RWPE1 (cell line): ENCODE measurements at regions not wholly inside any gene's neighbourhood (a gene's known extent, or its start where the extent isn't known, plus 50 kb on each side); places are given as distances from the start of the nearest gene placed in this dataset.
"Not testable (repeated sequence)": the region's sequence is repeated elsewhere in the genome, so short reads cannot be mapped to it uniquely, and the experiment has no call there.

Experiments
- CTCF ChIA-PET: fragments of 350-600 bp; sonication (Branson Sonifier 250); formaldehyde crosslinking; extraction: SDS; loops from one replicate; lab custom pipeline; 2021; lab: Yijun Ruan, JAX
- POLR2A ChIA-PET: fragments of 400-600 bp; formaldehyde crosslinking; extraction: SDS; loops from one replicate; lab custom pipeline; 2020; ENCODE audit warnings: antibody characterized with exemption; ENCODE audit not compliant: low non-redundant PET; lab: Yijun Ruan, JAX
- DNase-seq: peaks from one replicate; pipeline ENCODE4 v3.0.0; 2012; ENCODE audit warnings: low spot score
- H3K27ac ChIP-seq: fragments of 450-650 bp; 2 replicates; pipeline ENCODE4 v1.5.1; 2017
- CTCF ChIP-seq: fragments of 450-650 bp; conservative IDR thresholded peaks from 2 replicates; pipeline ENCODE4 v1.5.1; 2017; ENCODE audit warnings: low read depth, mild to moderate bottlenecking

GRCh38 chr18:78796693-78797455, 182.7 kb upstream of the SALL3 start:
- no peak for DNase-seq
- no peak for TF ChIP-seq CTCF
- CTCF ChIA-PET: no interaction called here
- no peak overlapping the region for H3K27ac ChIP-seq
- POLR2A ChIA-PET: no interaction called here

- no peak for TF ChIP-seq CTCF
- CTCF ChIA-PET: no interaction called here
These were observed 182.1 kb upstream of the SALL3 start for GRCh38 chr18:78797499-78797898.

GRCh38 chr18:78798402-78799175, 181.0 kb upstream of the SALL3 start:
- ChIA-PET CTCF (no interaction called here), POLR2A (no interaction called here)
- no peak for DNase-seq
- TF ChIP-seq CTCF: no peak
- no peak overlapping the region for H3K27ac ChIP-seq

More at GRCh38 chr18:78797499-78797898, 182.1 kb upstream of the SALL3 start:
- no peak for DNase-seq
- H3K27ac ChIP-seq: no peak overlapping the region
- POLR2A ChIA-PET: no interaction called here

- no peak for TF ChIP-seq CTCF
- ChIA-PET POLR2A (no interaction called here), CTCF (no interaction called here)
- H3K27ac ChIP-seq: no peak overlapping the region
- DNase-seq: no peak
These were observed 180.1 kb upstream of the SALL3 start for GRCh38 chr18:78799382-78800089.

GRCh38 chr18:78800102-78800851, 179.3 kb upstream of the SALL3 start:
- H3K27ac ChIP-seq, DNase-seq, POLR2A ChIA-PET, CTCF ChIA-PET: not testable (repeated sequence)

- ChIA-PET CTCF (no interaction called here), POLR2A (no interaction called here)
- no peak for TF ChIP-seq CTCF
- no peak for DNase-seq
- no peak overlapping the region for H3K27ac ChIP-seq
These were observed 178.6 kb upstream of the SALL3 start for GRCh38 chr18:78801011-78801410.
